Immature natural killer cell (primary cell): ENCODE measurements at regions not wholly inside any gene's neighbourhood (a gene's known extent, or its start where the extent isn't known, plus 50 kb on each side); places are given as distances from the start of the nearest gene placed in this dataset.
A peak's percentile ranks its signal among the peaks of the same experiment; 100 is the strongest.
"Not testable (repeated sequence)": the region's sequence is repeated elsewhere in the genome, so short reads cannot be mapped to it uniquely, and the experiment has no call there.

Experiments used
- DNase-seq, 3 donors: peaks; one replicate each; pipeline ENCODE4 v3.0.0; 2022; ENCODE audit warnings: mixed read lengths in 1 of 3
- H3K27ac Mint-ChIP-seq, 6 donors: one replicate each; pipeline ENCODE4 v1.8.0; 2020; ENCODE audit warnings: mixed read lengths in 6 of 6, mild to moderate bottlenecking in 5 of 6, inconsistent platforms in 4 of 6, moderate library complexity in 3 of 6
- H3K27me3 Mint-ChIP-seq, 3 donors: one replicate each; pipeline ENCODE4 v1.8.0; 2020 to 2021; ENCODE audit warnings: low read depth in 3 of 3, mild to moderate bottlenecking in 3 of 3, mixed read lengths in 3 of 3, moderate library complexity in 3 of 3, inconsistent platforms in 1 of 3
- H3K36me3 Mint-ChIP-seq, 3 donors: one replicate each; pipeline ENCODE4 v1.8.0; 2020; ENCODE audit warnings: mixed read lengths in 3 of 3, inconsistent platforms in 2 of 3, mild to moderate bottlenecking in 2 of 3
- H3K4me1 Mint-ChIP-seq, 2 donors: one replicate each; pipeline ENCODE4 v1.8.0; 2020; ENCODE audit warnings: inconsistent platforms in 2 of 2, mild to moderate bottlenecking in 2 of 2, mixed read lengths in 2 of 2, moderate library complexity in 1 of 2
- H3K4me3 Mint-ChIP-seq, 5 donors: one replicate each; pipeline ENCODE4 v1.8.0; 2020; ENCODE audit warnings: mild to moderate bottlenecking in 5 of 5, mixed read lengths in 5 of 5, inconsistent platforms in 3 of 5, moderate library complexity in 3 of 5
- H3K9me3 Mint-ChIP-seq, 6 donors: one replicate each; pipeline ENCODE4 v1.8.0; 2020; ENCODE audit warnings: mild to moderate bottlenecking in 6 of 6, mixed read lengths in 6 of 6, inconsistent platforms in 4 of 6, moderate library complexity in 3 of 6

DNA sequence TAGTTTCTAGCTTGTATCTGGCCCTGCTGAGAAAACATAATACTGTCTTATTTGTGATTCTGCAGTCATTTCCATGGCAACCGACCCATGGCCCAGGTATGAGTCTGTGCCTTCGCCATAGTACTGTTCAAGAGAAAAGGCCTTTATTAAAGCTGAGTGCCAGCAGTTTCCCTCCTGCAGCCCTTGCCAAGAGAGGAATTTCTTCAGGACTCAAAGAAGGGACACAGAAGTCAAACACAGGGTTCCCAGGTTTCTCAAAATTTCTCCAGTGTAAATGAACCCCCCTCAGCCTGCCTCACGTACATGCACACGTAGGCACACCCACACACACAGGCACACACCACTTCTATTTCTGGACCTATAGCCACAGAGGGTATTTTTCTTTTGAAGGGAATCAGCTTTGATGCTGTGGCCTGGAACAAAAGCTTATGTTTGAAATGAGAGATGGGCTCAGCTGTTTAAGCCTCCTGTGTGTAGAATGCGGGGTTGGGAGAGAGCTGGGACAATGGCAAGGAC, 269.2 kb downstream of the PDCD6IP start:
- Mint-ChIP-seq H3K4me3 (no peak overlapping the region), H3K4me1 (peaks cover 11 to 17% of the 10 kb centered on the region in 2 donors), H3K27ac (no peak overlapping the region), H3K36me3 (peaks cover 0 to 5% (median 0%) of the 10 kb centered on the region in 3 donors), H3K27me3 (peaks cover 0 to 2% (median 2%) of the 10 kb centered on the region in 3 donors), H3K9me3 (no peaks in the 10 kb centered on the region)
- no peak for DNase-seq

DNA sequence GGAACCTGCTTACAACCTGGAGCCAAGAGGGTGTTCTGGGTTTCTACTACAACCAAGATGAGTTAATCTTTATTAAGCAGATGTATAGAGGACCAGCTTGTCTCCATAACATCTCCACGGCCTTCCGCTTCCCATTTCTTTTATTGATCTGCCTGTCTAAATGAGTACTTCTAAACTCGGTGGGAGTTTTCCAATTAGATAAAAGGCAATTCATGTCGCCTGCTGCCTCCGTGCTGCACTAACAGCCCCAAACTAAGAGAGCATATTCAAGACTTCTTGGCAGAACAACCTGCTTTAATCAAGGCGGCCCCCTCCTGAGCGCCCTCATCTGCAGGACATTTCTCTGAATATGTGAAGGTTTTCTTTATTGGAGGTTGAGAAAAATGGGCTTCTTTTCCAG, 270.1 kb downstream of the PDCD6IP start:
- H3K36me3 Mint-ChIP-seq: no peaks in the 10 kb centered on the region
- no peak for DNase-seq
- no peaks in the 10 kb centered on the region for H3K9me3 Mint-ChIP-seq
- H3K4me3 Mint-ChIP-seq: no peak overlapping the region
- peaks cover 11 to 19% of the 10 kb centered on the region in 2 donors for H3K4me1 Mint-ChIP-seq
- H3K27ac Mint-ChIP-seq: no peak overlapping the region
- H3K27me3 Mint-ChIP-seq: peaks cover 0 to 2% (median 1%) of the 10 kb centered on the region in 3 donors

DNA sequence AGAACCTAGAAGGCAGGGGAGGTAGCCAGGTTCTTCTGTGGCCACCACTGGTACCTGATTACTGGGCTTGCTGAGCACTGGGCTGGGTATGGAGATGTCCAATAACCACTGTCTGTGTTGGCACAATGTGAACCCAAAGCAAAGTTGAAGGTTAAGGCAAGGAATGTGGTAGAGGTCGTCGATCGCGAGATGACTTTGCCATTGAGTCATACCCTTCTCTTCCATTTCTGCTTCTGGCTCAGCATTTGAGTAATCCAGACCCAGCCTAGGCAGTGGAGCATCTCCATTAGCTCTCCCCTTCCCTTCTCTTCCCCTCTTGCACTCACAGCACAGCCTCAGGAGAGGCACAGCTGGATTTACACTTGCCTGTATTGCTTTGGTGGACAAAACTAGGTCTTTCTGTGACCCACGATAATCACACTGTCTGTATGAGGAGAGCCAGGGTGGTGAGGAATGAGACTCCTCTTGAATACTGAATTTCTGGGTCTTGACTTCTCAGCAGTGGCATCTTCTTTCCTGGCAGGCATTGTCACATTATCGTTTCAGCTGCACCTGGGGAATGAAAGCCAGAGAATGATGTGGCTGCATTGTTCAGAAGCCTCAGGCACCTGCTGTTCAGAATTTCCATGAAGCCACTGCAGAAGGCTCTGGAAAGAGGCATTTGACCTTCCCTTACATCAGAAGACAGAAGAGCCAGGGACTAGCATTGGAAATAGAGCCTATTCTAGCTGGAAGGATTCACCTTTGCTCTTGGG, 272.6 kb downstream of the PDCD6IP start:
- DNase-seq: no peak
- H3K4me1 Mint-ChIP-seq: peaks cover 11 to 24% of the 10 kb centered on the region in 2 donors
- H3K27ac Mint-ChIP-seq: peak overlapping the region in 2 of 6 donors; percentile 15 to 32
- H3K27me3 Mint-ChIP-seq: peaks cover 0 to 2% (median 2%) of the 10 kb centered on the region in 3 donors
- no peaks in the 10 kb centered on the region for H3K9me3 Mint-ChIP-seq
- no peak overlapping the region for H3K4me3 Mint-ChIP-seq
- H3K36me3 Mint-ChIP-seq: no peaks in the 10 kb centered on the region

DNA sequence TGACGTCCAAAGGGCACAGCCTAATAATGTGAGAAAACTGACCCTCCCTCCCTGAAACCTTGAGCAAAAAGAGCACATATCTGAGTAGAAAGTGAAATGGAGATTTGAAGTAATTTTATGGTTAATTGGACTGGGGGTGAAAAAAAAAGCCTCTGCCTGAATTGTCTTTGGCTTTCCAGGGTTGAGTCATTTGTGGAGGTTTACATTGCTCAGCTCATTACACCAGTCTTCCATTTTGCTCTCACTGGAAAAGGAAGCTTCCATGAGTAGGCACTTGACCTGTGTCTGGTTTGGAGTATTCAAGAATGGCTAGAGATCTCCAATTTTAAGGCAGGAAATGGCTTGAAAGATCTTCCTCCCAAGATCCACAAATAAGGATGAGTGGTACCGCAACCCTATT, 273.9 kb downstream of the PDCD6IP start:
- Mint-ChIP-seq H3K9me3 (no peaks in the 10 kb centered on the region), H3K4me1 (peaks cover 11 to 24% of the 10 kb centered on the region in 2 donors), H3K36me3 (no peaks in the 10 kb centered on the region), H3K27ac (no peak overlapping the region), H3K4me3 (no peak overlapping the region), H3K27me3 (peaks cover 0 to 2% (median 2%) of the 10 kb centered on the region in 3 donors)
- DNase-seq: no peak

DNA sequence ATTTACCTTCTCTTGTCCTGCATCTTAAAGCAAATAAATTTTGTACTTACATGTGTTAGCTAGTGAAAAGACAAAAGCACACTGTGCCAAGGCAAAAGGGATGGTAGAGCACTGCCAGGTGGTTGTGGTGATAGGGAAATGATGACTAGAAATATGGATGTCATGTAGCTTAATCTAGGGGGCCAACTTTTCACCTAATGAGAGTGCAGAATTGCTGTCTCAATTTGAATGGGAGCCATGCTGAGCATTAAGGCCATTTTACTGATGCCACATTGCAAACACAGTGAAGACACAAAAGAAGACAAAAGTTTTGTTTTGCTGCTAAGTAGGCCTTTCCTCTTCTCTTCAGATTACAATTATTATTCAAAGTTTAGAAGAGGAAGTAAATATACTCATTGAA, 274.7 kb downstream of the PDCD6IP start:
- DNase-seq: no peak
- Mint-ChIP-seq H3K27ac (no peak overlapping the region), H3K4me3 (no peak overlapping the region), H3K4me1 (peaks cover 11 to 24% of the 10 kb centered on the region in 2 donors), H3K27me3 (peaks cover 0 to 2% (median 2%) of the 10 kb centered on the region in 3 donors), H3K9me3 (no peaks in the 10 kb centered on the region), H3K36me3 (no peaks in the 10 kb centered on the region)

DNA sequence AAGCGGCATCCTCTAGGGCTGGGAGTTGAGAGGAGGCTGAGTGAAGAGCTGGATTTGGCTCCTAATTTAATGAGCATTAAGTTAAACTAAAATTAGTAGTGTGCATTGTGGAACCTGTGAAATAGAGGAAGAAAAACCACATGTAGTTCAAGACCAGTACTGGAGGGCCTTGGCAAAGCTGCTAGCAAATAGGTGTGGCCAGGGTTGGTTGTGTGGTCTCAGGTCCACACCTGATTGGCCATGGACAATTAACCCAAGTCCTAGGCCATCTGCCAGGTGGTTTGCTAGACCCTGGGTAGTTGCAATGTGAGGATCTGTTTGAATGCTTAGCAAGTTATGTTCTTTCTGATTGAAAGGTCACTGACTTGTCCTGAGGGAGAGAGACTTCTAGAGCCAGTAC, 275.5 kb downstream of the PDCD6IP start:
- H3K27me3 Mint-ChIP-seq: peaks cover 0 to 6% (median 2%) of the 10 kb centered on the region in 3 donors

DNA sequence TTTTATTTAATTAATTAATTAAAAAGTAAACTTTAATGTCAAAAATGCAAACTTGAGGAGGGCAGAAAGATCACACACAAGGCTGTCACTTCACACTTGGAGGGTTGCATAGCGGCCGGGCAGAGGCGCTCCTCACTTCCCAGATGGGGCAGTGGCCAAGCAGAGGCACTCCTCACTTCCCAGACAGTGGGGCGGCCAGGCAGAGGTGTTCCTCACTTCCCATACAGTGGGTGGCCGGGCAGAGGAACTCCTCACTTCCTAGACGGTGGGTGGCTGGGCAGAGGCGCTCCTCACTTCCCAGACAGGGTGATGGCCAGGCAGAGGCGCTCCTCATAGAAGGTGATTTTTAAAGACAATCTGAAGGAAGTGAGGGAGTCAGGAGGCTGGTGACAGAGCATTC, 277.5 kb downstream of the PDCD6IP start:
- Mint-ChIP-seq H3K4me1 (peaks cover 3 to 11% of the 10 kb centered on the region in 2 donors), H3K9me3 (peaks cover 0 to 2% (median 0%) of the 10 kb centered on the region in 6 donors), H3K27me3 (peaks cover 0 to 6% (median 3%) of the 10 kb centered on the region in 3 donors), H3K36me3 (no peaks in the 10 kb centered on the region), H3K4me3 (no peak overlapping the region), H3K27ac (no peak overlapping the region)
- no peak for DNase-seq

More for the DNA sequence above, 275.5 kb downstream of the PDCD6IP start:
- DNase-seq: no peak
- peaks cover 11 to 24% of the 10 kb centered on the region in 2 donors for H3K4me1 Mint-ChIP-seq
- H3K9me3 Mint-ChIP-seq: no peaks in the 10 kb centered on the region
- H3K4me3 Mint-ChIP-seq: no peak overlapping the region
- no peak overlapping the region for H3K27ac Mint-ChIP-seq
- H3K36me3 Mint-ChIP-seq: no peaks in the 10 kb centered on the region

DNA sequence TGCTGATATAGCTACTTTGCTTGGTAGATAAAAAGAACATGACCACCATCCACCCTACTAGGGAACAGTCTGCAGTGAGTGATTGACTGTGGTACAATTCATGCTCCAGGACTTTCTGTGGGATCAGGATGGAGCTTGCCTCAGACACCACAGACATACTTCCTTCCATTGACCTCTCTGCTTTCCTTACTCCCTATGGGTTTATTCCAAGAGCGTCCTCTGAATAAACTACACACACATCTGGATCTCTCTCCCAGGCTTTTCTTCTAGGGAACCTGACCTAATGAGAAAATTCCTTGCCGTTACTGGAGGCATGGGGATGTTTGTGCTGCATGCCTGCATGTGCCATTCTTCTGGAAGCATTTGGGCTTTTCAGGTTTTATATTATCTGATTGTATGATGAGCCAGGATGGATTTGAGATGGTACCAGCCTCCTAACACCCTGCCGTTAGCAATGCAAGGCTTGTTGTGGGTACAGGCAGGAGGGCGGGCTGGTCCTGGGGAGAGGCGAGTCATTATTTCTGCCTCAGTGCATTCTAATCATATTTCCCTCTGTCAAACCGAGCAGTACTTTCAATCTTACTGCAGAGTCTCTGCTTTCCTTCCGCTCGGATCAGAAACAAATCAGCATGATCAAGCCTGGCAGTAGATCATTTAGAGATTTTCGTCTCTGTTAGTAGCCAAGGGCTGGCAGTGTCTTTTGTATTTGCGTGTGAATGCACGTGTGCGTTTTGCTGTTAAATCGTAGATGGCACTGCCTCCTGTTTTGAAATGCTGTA, 279.2 kb downstream of the PDCD6IP start:
- no peak overlapping the region for H3K4me3 Mint-ChIP-seq
- DNase-seq: no peak
- no peaks in the 10 kb centered on the region for H3K36me3 Mint-ChIP-seq
- peaks cover 0 to 7% of the 10 kb centered on the region in 2 donors for H3K4me1 Mint-ChIP-seq
- H3K9me3 Mint-ChIP-seq: peaks cover 0 to 4% (median 0%) of the 10 kb centered on the region in 6 donors
- no peak overlapping the region for H3K27ac Mint-ChIP-seq
- peaks cover 0 to 5% (median 4%) of the 10 kb centered on the region in 3 donors for H3K27me3 Mint-ChIP-seq

DNA sequence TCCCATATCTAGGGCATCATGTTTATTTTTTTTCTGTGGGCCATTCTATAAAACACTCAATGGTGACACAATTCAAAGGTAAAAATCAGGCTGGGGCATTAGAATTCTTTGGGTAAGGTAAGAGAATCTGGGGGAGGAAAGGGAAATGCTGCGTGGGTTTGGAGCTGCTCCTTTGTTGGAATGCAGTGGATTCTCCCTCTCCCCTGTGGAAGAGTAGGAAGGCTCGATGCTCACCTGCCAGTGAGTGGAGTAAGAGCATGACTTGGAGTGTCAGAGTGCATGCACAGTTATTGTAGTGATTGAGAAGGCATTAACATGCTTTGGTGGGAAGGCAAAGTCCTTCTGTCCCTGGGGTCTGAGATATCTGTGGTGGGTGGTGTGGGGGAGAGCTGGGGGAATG, 280.0 kb downstream of the PDCD6IP start:
- H3K4me1 Mint-ChIP-seq: peaks cover 0 to 5% of the 10 kb centered on the region in 2 donors
- no peak for DNase-seq
- H3K27ac Mint-ChIP-seq: no peak overlapping the region
- peaks cover 0 to 4% (median 0%) of the 10 kb centered on the region in 6 donors for H3K9me3 Mint-ChIP-seq
- no peaks in the 10 kb centered on the region for H3K36me3 Mint-ChIP-seq
- H3K4me3 Mint-ChIP-seq: no peak overlapping the region
- peaks cover 0 to 7% (median 4%) of the 10 kb centered on the region in 3 donors for H3K27me3 Mint-ChIP-seq

DNA sequence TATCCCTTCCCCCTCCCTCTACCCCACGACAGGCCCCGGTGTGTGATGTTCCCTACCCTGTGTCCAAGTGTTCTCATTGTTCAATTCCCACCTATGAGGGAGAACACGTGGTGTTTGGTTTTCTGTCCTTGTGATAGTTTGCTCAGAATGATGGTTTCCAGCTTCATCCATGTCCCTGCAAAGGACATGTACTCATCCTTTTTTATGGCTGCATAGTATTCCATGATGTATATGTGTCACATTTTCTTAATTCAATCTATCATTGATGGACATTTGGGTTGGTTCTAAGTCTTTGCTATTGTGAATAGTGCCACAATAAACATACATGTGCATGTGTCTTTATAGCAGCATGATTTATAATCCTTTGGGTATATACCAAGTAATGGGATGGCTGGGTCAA, 281.4 kb downstream of the PDCD6IP start:
- H3K27ac Mint-ChIP-seq, H3K36me3 Mint-ChIP-seq, H3K27me3 Mint-ChIP-seq, DNase-seq, H3K4me3 Mint-ChIP-seq, H3K9me3 Mint-ChIP-seq, H3K4me1 Mint-ChIP-seq: not testable (repeated sequence)

DNA sequence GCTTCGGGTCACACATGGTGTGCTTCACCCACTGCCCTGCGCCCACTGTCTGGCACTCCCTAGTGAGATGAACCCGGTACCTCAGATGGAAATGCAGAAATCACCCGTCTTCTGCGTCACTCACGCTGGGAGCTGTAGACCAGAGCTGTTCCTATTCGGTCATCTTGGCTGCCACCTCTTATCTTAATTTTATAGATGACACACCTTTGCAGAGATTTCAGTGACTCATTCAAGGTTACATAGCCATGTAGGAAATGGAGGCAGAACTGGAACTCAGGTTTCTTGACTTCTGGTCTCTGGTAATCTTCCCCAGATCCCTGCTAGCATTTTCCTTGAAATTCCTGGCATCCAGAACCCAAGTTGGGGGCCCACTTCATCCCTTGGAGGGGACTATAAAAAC, 291.9 kb downstream of the PDCD6IP start:
- not testable (repeated sequence) for H3K4me3 Mint-ChIP-seq, H3K4me1 Mint-ChIP-seq, H3K27me3 Mint-ChIP-seq, H3K36me3 Mint-ChIP-seq, H3K9me3 Mint-ChIP-seq, DNase-seq, H3K27ac Mint-ChIP-seq

DNA sequence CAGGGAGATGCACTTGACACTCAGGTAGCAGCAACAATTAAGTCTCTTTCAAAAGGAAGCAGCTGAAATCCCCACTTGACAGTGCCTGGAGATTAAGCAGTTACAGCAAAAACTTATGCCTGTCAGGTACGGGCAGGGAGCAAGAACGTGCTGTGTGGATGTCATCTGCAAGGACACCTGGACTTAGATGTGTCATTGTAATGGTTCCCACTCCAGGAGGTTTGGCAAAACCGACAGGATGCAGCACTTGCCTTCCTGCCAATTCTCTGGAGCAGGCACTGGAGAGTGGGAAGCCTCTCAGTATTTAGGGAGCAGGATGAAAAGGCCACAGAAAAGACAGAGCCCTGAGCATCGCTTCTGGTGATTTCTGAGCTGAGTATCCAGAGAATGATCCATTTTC, 292.4 kb downstream of the PDCD6IP start:
- H3K4me1 Mint-ChIP-seq: no peaks in the 10 kb centered on the region
- DNase-seq: no peak
- peaks cover 0 to 9% (median 0%) of the 10 kb centered on the region in 6 donors for H3K9me3 Mint-ChIP-seq
- peaks cover 2 to 8% (median 4%) of the 10 kb centered on the region in 3 donors for H3K27me3 Mint-ChIP-seq
- no peak overlapping the region for H3K27ac Mint-ChIP-seq
- H3K36me3 Mint-ChIP-seq: no peaks in the 10 kb centered on the region
- no peak overlapping the region for H3K4me3 Mint-ChIP-seq

DNA sequence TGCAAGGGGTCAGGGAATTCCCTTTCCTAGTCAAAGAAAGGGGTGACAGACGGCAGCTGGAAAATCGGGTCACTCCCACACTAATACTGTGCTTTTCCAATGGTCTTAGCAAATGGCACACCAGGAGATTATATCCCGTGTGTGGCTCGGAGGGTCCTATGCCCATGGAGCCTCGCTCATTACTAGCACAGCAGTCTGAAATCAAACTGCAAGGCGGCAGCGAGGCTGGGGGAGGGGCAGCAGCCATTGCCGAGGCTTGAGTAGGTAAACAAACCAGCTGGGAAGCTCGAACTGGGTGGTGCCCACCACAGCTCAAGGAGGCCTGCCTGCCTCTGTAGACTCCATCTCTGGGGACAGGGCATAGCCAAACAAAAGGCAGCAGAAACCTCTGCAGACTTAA, 295.9 kb downstream of the PDCD6IP start:
- H3K4me1 Mint-ChIP-seq, DNase-seq, H3K36me3 Mint-ChIP-seq, H3K27me3 Mint-ChIP-seq, H3K9me3 Mint-ChIP-seq, H3K4me3 Mint-ChIP-seq, H3K27ac Mint-ChIP-seq: not testable (repeated sequence)

DNA sequence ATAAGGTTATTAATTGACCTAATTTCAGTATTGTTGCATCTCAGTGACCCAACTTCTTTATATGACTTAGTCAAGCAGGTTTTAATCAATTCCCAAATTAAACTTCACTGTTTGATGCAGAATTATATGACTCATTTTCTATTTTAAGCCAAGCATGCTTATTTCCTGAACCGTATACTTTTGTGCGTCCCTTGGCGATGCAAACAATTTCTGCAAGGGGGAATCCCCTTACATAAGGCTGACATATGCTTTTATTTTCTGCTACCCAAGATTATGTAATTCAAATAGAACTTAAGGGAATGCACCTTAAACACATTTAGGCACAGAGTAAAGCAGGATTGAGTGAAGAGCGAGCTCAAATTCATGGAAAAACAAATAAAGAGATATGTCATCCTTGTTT, 303.9 kb downstream of the PDCD6IP start:
- Mint-ChIP-seq H3K9me3 (peaks cover 0 to 7% (median 1%) of the 10 kb centered on the region in 6 donors), H3K27ac (no peak overlapping the region), H3K4me3 (no peak overlapping the region), H3K36me3 (no peaks in the 10 kb centered on the region), H3K27me3 (peaks cover 0 to 7% (median 0%) of the 10 kb centered on the region in 3 donors), H3K4me1 (no peaks in the 10 kb centered on the region)
- no peak for DNase-seq
